H1 (cell line): ENCODE measurements at regions not wholly inside any gene's neighbourhood (a gene's known extent, or its start where the extent isn't known, plus 50 kb on each side); places are given as distances from the start of the nearest gene placed in this dataset.

ENCODE experiments used
- CTCF ChIA-PET: fragments of 300-600 bp; sonication (Branson Sonifier 250); formaldehyde crosslinking; loops from one replicate; lab custom pipeline; 2021; ENCODE audit not compliant: partially characterized antibody; lab: Charles Lee
- POLR2A ChIA-PET: fragments of 300-600 bp; sonication (Branson Sonifier 250); formaldehyde crosslinking; loops from one replicate; lab custom pipeline; 2021; ENCODE audit warnings: inconsistent platforms; ENCODE audit not compliant: partially characterized antibody; lab: Charles Lee
- DNase-seq, 2 experiments: peaks; one replicate each; pipeline versions ENCODE4 v3.0.0 to v3.0.0-alpha.2; 2010 to 2022; ENCODE audit warnings: low spot score in 2 of 2, low read depth in 1 of 2, mixed read lengths in 1 of 2
- FAIRE-seq: peaks from 2 replicates; lab custom pipeline; 2011; peaks lifted over from hg19 to GRCh38; lab: Jason Lieb, UNC
- H2AFZ ChIP-seq: 2 replicates; pipeline ENCODE4 v1.8.1; 2012; ENCODE audit warnings: low read length, inconsistent platforms
- H2AK5ac ChIP-seq: 2 replicates; pipeline ENCODE4 v1.6.1; 2013; ENCODE audit warnings: low read depth, low read length
- H2BK120ac ChIP-seq: replicated peaks from 2 replicates; pipeline ENCODE3; 2013; ENCODE audit warnings: low read depth, low read length, inconsistent platforms
- H2BK12ac ChIP-seq: 2 replicates; pipeline ENCODE4 v1.6.1; 2013; ENCODE audit warnings: low read depth, low read length
- H2BK15ac ChIP-seq: 2 replicates; pipeline ENCODE4 v1.6.1; 2013; ENCODE audit warnings: low read length
- H2BK20ac ChIP-seq: 2 replicates; pipeline ENCODE4 v1.6.1; 2013; ENCODE audit warnings: low read length
- H2BK5ac ChIP-seq: 2 replicates; pipeline ENCODE4 v1.6.1; 2013; ENCODE audit warnings: low read depth, low read length
- H3K14ac ChIP-seq: 2 replicates; pipeline ENCODE4 v1.6.1; 2013; ENCODE audit warnings: inconsistent platforms; ENCODE audit not compliant: insufficient read length
- H3K18ac ChIP-seq: 2 replicates; pipeline ENCODE4 v1.6.1; 2013; ENCODE audit warnings: low read length; ENCODE audit errors: extremely low read depth
- H3K23ac ChIP-seq: 2 replicates; pipeline ENCODE4 v1.6.1; 2013; ENCODE audit warnings: inconsistent platforms; ENCODE audit not compliant: insufficient read length
- H3K23me2 ChIP-seq: 2 replicates; pipeline ENCODE4 v1.6.1; 2013; ENCODE audit warnings: low read depth, low read length
- H3K27ac ChIP-seq: 2 replicates; pipeline ENCODE4 v1.6.1; 2011; ENCODE audit warnings: low read depth, low read length, inconsistent platforms
- H3K27me3 ChIP-seq, 4 experiments: replicated peaks in 1 of 4; 1 replicate in 1 of 4; 2 replicates in 3 of 4; pipeline versions ENCODE4 v1.6.1 to v1.8.1; 2011 to 2013; ENCODE audit warnings: low read length in 3 of 4, mild to moderate bottlenecking in 3 of 4, inconsistent platforms in 2 of 4, mixed read lengths in 2 of 4, moderate library complexity in 1 of 4; ENCODE audit not compliant: control insufficient read depth in 3 of 4, insufficient read depth in 3 of 4; ENCODE audit errors: extremely low read depth in 1 of 4
- H3K36me3 ChIP-seq, 4 experiments: 2 replicates each; pipeline versions ENCODE4 v1.6.1 to v1.8.1; 2011 to 2013; ENCODE audit warnings: mild to moderate bottlenecking in 4 of 4, low read length in 3 of 4, moderate library complexity in 2 of 4, control low read depth in 1 of 4, inconsistent platforms in 1 of 4; ENCODE audit not compliant: insufficient read depth in 4 of 4, control insufficient read depth in 2 of 4
- H3K4ac ChIP-seq: replicated peaks from 2 replicates; pipeline ENCODE3; 2013; ENCODE audit warnings: low read length, low read depth, mixed read lengths, inconsistent platforms; ENCODE audit not compliant: insufficient read length
- H3K4me1 ChIP-seq, 4 experiments: replicated peaks in 1 of 4; 1 replicate in 1 of 4; 2 replicates in 3 of 4; pipeline versions ENCODE4 v1.6.1 to v1.8.1; 2011 to 2013; ENCODE audit warnings: low read length in 3 of 4, inconsistent platforms in 2 of 4, mixed read lengths in 1 of 4; ENCODE audit not compliant: insufficient read depth in 4 of 4, control insufficient read depth in 3 of 4
- H3K4me2 ChIP-seq, 2 experiments: 2 replicates each; pipeline versions ENCODE4 v1.6.1 to v1.8.1; 2011 to 2013; ENCODE audit warnings: low read depth in 2 of 2, low read length in 2 of 2, control low read depth in 1 of 2, inconsistent platforms in 1 of 2, mild to moderate bottlenecking in 1 of 2; ENCODE audit not compliant: insufficient read depth in 1 of 2
- H3K4me3 ChIP-seq, 4 experiments: fragments of 200-600, 300-600 bp in 1 of 4; sonication (generic), shearing (Covaris generic), sonication (Bioruptor Twin) in 1 of 4; 2 replicates each; pipeline versions ENCODE4 v1.5.1 to v1.8.1; 2011 to 2016; ENCODE audit warnings: low read length in 4 of 4, low read depth in 3 of 4, control low read depth in 2 of 4, inconsistent platforms in 2 of 4, mild to moderate bottlenecking in 2 of 4, mixed read lengths in 1 of 4, moderate library complexity in 1 of 4; ENCODE audit not compliant: insufficient read depth in 2 of 4; ENCODE audit errors: extremely low read depth in 1 of 4
- H3K56ac ChIP-seq: replicated peaks from 2 replicates; pipeline ENCODE3; 2013; ENCODE audit warnings: low read depth, mild to moderate bottlenecking, mixed read lengths, low read length, inconsistent platforms; ENCODE audit not compliant: insufficient read length
- H3K79me1 ChIP-seq: 2 replicates; pipeline ENCODE4 v1.6.1; 2013; ENCODE audit warnings: low read depth, low read length, control low read depth
- H3K79me2 ChIP-seq, 2 experiments: 2 replicates each; pipeline versions ENCODE4 v1.6.1 to v1.8.1; 2012 to 2013; ENCODE audit warnings: low read length in 2 of 2, mild to moderate bottlenecking in 2 of 2, inconsistent platforms in 1 of 2; ENCODE audit not compliant: insufficient read depth in 2 of 2, control insufficient read depth in 1 of 2
- H3K9ac ChIP-seq, 4 experiments: replicated peaks in 1 of 4; 1 replicate in 1 of 4; 2 replicates in 3 of 4; pipeline versions ENCODE4 v1.6.1 to v1.8.1; 2011 to 2013; ENCODE audit warnings: low read depth in 3 of 4, low read length in 3 of 4, control low read depth in 2 of 4, mild to moderate bottlenecking in 2 of 4, moderate library complexity in 2 of 4, inconsistent platforms in 1 of 4; ENCODE audit errors: extremely low read depth in 1 of 4
- H3K9me3 ChIP-seq, 2 experiments: 2 replicates each; pipeline versions ENCODE4 v1.6.1 to v1.8.1; 2012 to 2013; ENCODE audit warnings: mild to moderate bottlenecking in 2 of 2, moderate library complexity in 2 of 2, control low read depth in 1 of 2, inconsistent platforms in 1 of 2, low read depth in 1 of 2, low read length in 1 of 2, mixed read lengths in 1 of 2; ENCODE audit not compliant: insufficient read depth in 2 of 2
- H4K20me1 ChIP-seq, 2 experiments: replicated peaks in 1 of 2; 2 replicates each; pipeline versions ENCODE3 to v1.8.1; 2011 to 2013; ENCODE audit warnings: inconsistent platforms in 2 of 2, low read length in 2 of 2, mild to moderate bottlenecking in 1 of 2; ENCODE audit not compliant: insufficient read depth in 2 of 2, control insufficient read depth in 1 of 2
- H4K5ac ChIP-seq: 2 replicates; pipeline ENCODE4 v1.6.1; 2013; ENCODE audit warnings: low read length, low read depth, mixed read lengths, inconsistent platforms; ENCODE audit not compliant: insufficient read length
- H4K8ac ChIP-seq: 2 replicates; pipeline ENCODE4 v1.8.0; 2013; ENCODE audit warnings: mild to moderate bottlenecking, moderate library complexity, low read length, inconsistent platforms; ENCODE audit not compliant: insufficient read depth; ENCODE audit errors: extremely low read depth
- H4K91ac ChIP-seq: replicated peaks from 2 replicates; pipeline ENCODE3; 2013; ENCODE audit warnings: low read length, mixed read lengths, inconsistent platforms; ENCODE audit not compliant: insufficient read length
- ASH2L ChIP-seq: fragments of 200-600, 300-600 bp; sonication (generic); IDR thresholded peaks from one replicate; pipeline ENCODE4 v1.7.1; 2017; ENCODE audit warnings: low read length
- CBX5 ChIP-seq: fragments of 300-800, 300-1000 bp; sonication (generic); IDR thresholded peaks from 2 replicates; pipeline ENCODE4 v1.7.1; 2016; ENCODE audit warnings: antibody characterized with exemption, low read length, low read depth
- CHD2 ChIP-seq: IDR thresholded peaks from 2 replicates; pipeline ENCODE4 v1.6.1; 2012; ENCODE audit warnings: low read length, improper control_type of control experiment
- GTF2F1 ChIP-seq: IDR thresholded peaks from 2 replicates; pipeline ENCODE4 v1.6.1; 2012; ENCODE audit warnings: low read depth, low read length, improper control_type of control experiment, borderline replicate concordance
- NRF1 ChIP-seq: IDR thresholded peaks from 2 replicates; pipeline ENCODE4 v1.6.1; 2011; ENCODE audit warnings: mild to moderate bottlenecking, low read depth, low read length, improper control_type of control experiment
- SAP30 ChIP-seq: fragments of 300-600 bp; sonication (generic); IDR thresholded peaks from 2 replicates; pipeline ENCODE4 v1.7.1; 2012; ENCODE audit warnings: low read length, moderate library complexity, mild to moderate bottlenecking, inconsistent platforms; ENCODE audit not compliant: insufficient read depth, insufficient replicate concordance
- SP2 ChIP-seq: IDR thresholded peaks from 2 replicates; pipeline ENCODE4 v1.6.1; 2012; ENCODE audit warnings: mild to moderate bottlenecking, low read length, inconsistent platforms
- WGBS, 2 experiments: shearing (Covaris generic) in 1 of 2; methylation state at CpG; one replicate each; pipeline versions ENCODE4 v1.1.6 to v1.1.7; 2013 to 2015; ENCODE audit warnings: low lambda C conversion rate in 2 of 2, mixed read lengths in 2 of 2, inconsistent platforms in 1 of 2, low coverage in 1 of 2, missing lambda C conversion rate in 1 of 2; ENCODE audit not compliant: insufficient replicate concordance in 2 of 2, insufficient coverage in 1 of 2, insufficient read length in 1 of 2; ENCODE audit errors: extremely low coverage in 1 of 2, missing lambda C conversion rate in 1 of 2; 5-methylcytosine and 5-hydroxymethylcytosine counted together

GRCh38 chr4:27173280-27173679, 312.6 kb downstream of the STIM2 start:
- TF ChIP-seq SP2 = no peak
- TF ChIP-seq CHD2 = no peak
- no peak for TF ChIP-seq CBX5
- TF ChIP-seq NRF1 = no peak
- TF ChIP-seq SAP30 = no peak
- no peak for TF ChIP-seq GTF2F1
- TF ChIP-seq ASH2L = no peak
- Histone ChIP-seq H4K5ac (no peak overlapping the region), H3K9ac (no peak overlapping the region), H2BK15ac (no peak overlapping the region), H4K8ac (no peak overlapping the region), H3K36me3 (no peaks in the 10 kb centered on the region), H3K14ac (no peak overlapping the region), H2BK20ac (no peak overlapping the region), H3K23ac (no peak overlapping the region), H3K56ac (no peak overlapping the region), H4K91ac (no peak overlapping the region), H3K4me2 (no peak overlapping the region), H3K27ac (no peak overlapping the region), H2AFZ (no peak overlapping the region), H3K79me2 (no peaks in the 10 kb centered on the region), H2BK5ac (no peak overlapping the region), H3K4me1 (no peaks in the 10 kb centered on the region), H3K4ac (no peak overlapping the region), H2AK5ac (no peak overlapping the region), H3K79me1 (no peaks in the 10 kb centered on the region), H3K18ac (no peak overlapping the region), H3K4me3 (no peak overlapping the region), H4K20me1 (no peaks in the 10 kb centered on the region), H2BK120ac (no peak overlapping the region), H3K27me3 (no peaks in the 10 kb centered on the region), H3K9me3 (peaks cover 0 to 5% of the 10 kb centered on the region in 2 experiments; a peak in 1 of 4 replicates), H3K23me2 (no peaks in the 10 kb centered on the region), H2BK12ac (no peak overlapping the region)
- FAIRE-seq = no peak
- 86% methylated on average over 7 of the region's 7 CpGs; no CpG with 5 or more reads in 1 of the 2 experiments for WGBS, 2 experiments
- no peak for DNase-seq
- ChIA-PET POLR2A (no interaction called here), CTCF (interaction anchor here (0.8 to 2.0 kb wide), 4 partner anchors 11 to 125 kb away, joined by 3 to 7 read pairs (median 4); no protein-coding TSS in a partner anchor)
